ENCODE measurements at regions not wholly inside any gene's neighbourhood (a gene's known extent, or its start where the extent isn't known, plus 50 kb on each side); places are given as distances from the start of the nearest gene placed in this dataset.

DNA sequence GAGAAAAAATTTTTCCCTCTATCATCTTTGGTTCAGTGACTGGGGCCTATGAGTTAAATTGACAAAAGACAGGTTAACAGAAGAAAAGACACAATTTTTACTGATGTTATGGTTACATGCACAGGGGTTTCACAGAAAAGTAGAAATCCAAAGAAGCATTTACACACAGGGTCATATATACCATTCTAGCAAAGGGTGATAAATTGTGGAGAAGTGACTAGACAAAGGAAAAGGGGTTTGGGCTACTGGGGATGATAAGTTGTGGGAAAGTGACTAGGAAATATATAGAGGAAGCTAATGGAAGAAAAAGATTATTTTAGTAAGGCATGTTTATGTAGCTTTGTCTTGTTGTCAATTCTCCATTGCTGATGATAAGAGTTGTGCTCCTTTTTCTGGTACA, 276.7 kb upstream of the JARID2 start:
- Histone ChIP-seq H3K79me2 (ENCODE audit: insufficient read depth, low read length) (no peaks in the 10 kb centered on the region), H3K4me1 (ENCODE audit: insufficient read depth, low read length) (no peaks in the 10 kb centered on the region), H3K9me3 (ENCODE audit: low read length) (no peaks in the 10 kb centered on the region), H3K27ac (ENCODE audit: extremely low read length, insufficient read depth, low read length) (no peak overlapping the region), H3K27me3 (ENCODE audit: control insufficient read depth in 1 of 2, insufficient read depth in 2 of 2, low read length in 2 of 2) (no peaks in the 10 kb centered on the region), H3K9ac (ENCODE audit: insufficient read depth, low read depth, low read length) (no peak overlapping the region), H3K36me3 (replicated peaks in 1 of 2; ENCODE audit: control insufficient read depth in 1 of 2, insufficient read depth in 2 of 2, low read length in 2 of 2) (no peaks in the 10 kb centered on the region), H4K20me1 (ENCODE audit: insufficient read depth, low read length) (no peaks in the 10 kb centered on the region), H2AFZ (ENCODE audit: low read length) (no peak overlapping the region), H3K4me3 (replicated peaks in 1 of 3; ENCODE audit: insufficient read depth in 1 of 3, low read depth in 2 of 3, low read length in 3 of 3) (no peak overlapping the region), H3K4me2 (ENCODE audit: low read depth, low read length) (no peak overlapping the region)
- ChIA-PET POLR2A (no interaction called here), CTCF (ENCODE audit: low intra/inter-chr PET ratio, low total read pairs) (no interaction called here)
- in situ Hi-C loops (cut with HindIII; ENCODE audit: extremely low pct_ligation_motif_present, low pct_unique_long_range_greater_than_20kb) = no loop called here
- intact Hi-C loops (cut with micrococcal nuclease; ENCODE audit: unreplicated experiment) = no loop called here
- FAIRE-seq (no peak), DNase-seq (ENCODE audit: low spot score) (no peak), ATAC-seq (no peak)
- BruUV-seq (replicated peaks) = no TSS peak
- no peak for TF ChIP-seq MXI1 (IDR thresholded peaks at IDR 0.05; ENCODE audit: borderline replicate concordance, low read depth, low read length)
- no peak for TF ChIP-seq SP4 (CRISPR knock-in tag; IDR thresholded peaks at IDR 0.05)
- TF ChIP-seq ZNF788 (CRISPR knock-in tag; IDR thresholded peaks at IDR 0.05; ENCODE audit: borderline replicate concordance) = no peak
- no peak for TF ChIP-seq ZNF703 (CRISPR knock-in tag; IDR thresholded peaks at IDR 0.05; ENCODE audit: borderline replicate concordance)
- TF ChIP-seq HNF4G (IDR thresholded peaks at IDR 0.05; ENCODE audit: borderline replicate concordance, low read depth, low read length) = no peak
- no peak for TF ChIP-seq HNF4G (CRISPR knock-in tag; IDR thresholded peaks at IDR 0.05; ENCODE audit: borderline replicate concordance, low read depth)
- TF ChIP-seq HNF4A (CRISPR knock-in tag; IDR thresholded peaks at IDR 0.05) = no peak
- TF ChIP-seq ZNF468 (CRISPR knock-in tag; IDR thresholded peaks at IDR 0.05) = no peak
- TF ChIP-seq, protein P1, sequence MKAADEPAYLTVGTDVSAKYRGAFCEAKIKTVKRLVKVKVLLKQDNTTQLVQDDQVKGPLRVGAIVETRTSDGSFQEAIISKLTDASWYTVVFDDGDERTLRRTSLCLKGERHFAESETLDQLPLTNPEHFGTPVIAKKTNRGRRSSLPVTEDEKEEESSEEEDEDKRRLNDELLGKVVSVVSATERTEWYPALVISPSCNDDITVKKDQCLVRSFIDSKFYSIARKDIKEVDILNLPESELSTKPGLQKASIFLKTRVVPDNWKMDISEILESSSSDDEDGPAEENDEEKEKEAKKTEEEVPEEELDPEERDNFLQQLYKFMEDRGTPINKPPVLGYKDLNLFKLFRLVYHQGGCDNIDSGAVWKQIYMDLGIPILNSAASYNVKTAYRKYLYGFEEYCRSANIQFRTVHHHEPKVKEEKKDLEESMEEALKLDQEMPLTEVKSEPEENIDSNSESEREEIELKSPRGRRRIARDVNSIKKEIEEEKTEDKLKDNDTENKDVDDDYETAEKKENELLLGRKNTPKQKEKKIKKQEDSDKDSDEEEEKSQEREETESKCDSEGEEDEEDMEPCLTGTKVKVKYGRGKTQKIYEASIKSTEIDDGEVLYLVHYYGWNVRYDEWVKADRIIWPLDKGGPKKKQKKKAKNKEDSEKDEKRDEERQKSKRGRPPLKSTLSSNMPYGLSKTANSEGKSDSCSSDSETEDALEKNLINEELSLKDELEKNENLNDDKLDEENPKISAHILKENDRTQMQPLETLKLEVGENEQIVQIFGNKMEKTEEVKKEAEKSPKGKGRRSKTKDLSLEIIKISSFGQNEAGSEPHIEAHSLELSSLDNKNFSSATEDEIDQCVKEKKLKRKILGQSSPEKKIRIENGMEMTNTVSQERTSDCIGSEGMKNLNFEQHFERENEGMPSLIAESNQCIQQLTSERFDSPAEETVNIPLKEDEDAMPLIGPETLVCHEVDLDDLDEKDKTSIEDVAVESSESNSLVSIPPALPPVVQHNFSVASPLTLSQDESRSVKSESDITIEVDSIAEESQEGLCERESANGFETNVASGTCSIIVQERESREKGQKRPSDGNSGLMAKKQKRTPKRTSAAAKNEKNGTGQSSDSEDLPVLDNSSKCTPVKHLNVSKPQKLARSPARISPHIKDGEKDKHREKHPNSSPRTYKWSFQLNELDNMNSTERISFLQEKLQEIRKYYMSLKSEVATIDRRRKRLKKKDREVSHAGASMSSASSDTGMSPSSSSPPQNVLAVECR (CRISPR knock-in tag; IDR thresholded peaks at IDR 0.05; ENCODE audit: borderline replicate concordance) = no peak
- TF ChIP-seq, protein P2, sequence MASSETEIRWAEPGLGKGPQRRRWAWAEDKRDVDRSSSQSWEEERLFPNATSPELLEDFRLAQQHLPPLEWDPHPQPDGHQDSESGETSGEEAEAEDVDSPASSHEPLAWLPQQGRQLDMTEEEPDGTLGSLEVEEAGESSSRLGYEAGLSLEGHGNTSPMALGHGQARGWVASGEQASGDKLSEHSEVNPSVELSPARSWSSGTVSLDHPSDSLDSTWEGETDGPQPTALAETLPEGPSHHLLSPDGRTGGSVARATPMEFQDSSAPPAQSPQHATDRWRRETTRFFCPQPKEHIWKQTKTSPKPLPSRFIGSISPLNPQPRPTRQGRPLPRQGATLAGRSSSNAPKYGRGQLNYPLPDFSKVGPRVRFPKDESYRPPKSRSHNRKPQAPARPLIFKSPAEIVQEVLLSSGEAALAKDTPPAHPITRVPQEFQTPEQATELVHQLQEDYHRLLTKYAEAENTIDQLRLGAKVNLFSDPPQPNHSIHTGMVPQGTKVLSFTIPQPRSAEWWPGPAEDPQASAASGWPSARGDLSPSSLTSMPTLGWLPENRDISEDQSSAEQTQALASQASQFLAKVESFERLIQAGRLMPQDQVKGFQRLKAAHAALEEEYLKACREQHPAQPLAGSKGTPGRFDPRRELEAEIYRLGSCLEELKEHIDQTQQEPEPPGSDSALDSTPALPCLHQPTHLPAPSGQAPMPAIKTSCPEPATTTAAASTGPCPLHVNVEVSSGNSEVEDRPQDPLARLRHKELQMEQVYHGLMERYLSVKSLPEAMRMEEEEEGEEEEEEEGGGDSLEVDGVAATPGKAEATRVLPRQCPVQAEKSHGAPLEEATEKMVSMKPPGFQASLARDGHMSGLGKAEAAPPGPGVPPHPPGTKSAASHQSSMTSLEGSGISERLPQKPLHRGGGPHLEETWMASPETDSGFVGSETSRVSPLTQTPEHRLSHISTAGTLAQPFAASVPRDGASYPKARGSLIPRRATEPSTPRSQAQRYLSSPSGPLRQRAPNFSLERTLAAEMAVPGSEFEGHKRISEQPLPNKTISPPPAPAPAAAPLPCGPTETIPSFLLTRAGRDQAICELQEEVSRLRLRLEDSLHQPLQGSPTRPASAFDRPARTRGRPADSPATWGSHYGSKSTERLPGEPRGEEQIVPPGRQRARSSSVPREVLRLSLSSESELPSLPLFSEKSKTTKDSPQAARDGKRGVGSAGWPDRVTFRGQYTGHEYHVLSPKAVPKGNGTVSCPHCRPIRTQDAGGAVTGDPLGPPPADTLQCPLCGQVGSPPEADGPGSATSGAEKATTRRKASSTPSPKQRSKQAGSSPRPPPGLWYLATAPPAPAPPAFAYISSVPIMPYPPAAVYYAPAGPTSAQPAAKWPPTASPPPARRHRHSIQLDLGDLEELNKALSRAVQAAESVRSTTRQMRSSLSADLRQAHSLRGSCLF (CRISPR knock-in tag; IDR thresholded peaks at IDR 0.05; ENCODE audit: borderline replicate concordance) = no peak
- no peak for TF ChIP-seq POLR2AphosphoS2 (IDR thresholded peaks at IDR 0.05; ENCODE audit: low read depth, low read length)
- TF ChIP-seq, protein P3, sequence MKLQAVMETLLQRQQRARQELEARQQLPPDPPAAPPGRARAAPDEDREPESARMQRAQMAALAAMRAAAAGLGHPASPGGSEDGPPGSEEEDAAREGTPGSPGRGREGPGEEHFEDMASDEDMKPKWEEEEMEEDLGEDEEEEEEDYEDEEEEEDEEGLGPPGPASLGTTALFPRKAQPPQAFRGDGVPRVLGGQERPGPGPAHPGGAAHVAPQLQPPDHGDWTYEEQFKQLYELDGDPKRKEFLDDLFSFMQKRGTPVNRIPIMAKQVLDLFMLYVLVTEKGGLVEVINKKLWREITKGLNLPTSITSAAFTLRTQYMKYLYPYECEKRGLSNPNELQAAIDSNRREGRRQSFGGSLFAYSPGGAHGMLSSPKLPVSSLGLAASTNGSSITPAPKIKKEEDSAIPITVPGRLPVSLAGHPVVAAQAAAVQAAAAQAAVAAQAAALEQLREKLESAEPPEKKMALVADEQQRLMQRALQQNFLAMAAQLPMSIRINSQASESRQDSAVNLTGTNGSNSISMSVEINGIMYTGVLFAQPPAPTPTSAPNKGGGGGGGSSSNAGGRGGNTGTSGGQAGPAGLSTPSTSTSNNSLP (IDR thresholded peaks at IDR 0.05; ENCODE audit: low read depth, low read length) = no peak
- TF ChIP-seq CREM (IDR thresholded peaks at IDR 0.05) = no peak
- no peak for TF ChIP-seq CREM (CRISPR knock-in tag; IDR thresholded peaks at IDR 0.05)
- TF ChIP-seq ZNF44 (CRISPR knock-in tag; IDR thresholded peaks at IDR 0.05) = no peak

Measured in HepG2 (cell line).